Fibroblast of the conjunctiva (primary cell): ENCODE measurements at regions not wholly inside any gene's neighbourhood (a gene's known extent, or its start where the extent isn't known, plus 50 kb on each side); places are given as distances from the start of the nearest gene placed in this dataset.
"Not testable (repeated sequence)": the region's sequence is repeated elsewhere in the genome, so short reads cannot be mapped to it uniquely, and the experiment has no call there.

Source experiments
- DNase-seq: peaks from one replicate; pipeline ENCODE4 v3.0.0-alpha.2; 2010; ENCODE audit warnings: low read depth

DNA sequence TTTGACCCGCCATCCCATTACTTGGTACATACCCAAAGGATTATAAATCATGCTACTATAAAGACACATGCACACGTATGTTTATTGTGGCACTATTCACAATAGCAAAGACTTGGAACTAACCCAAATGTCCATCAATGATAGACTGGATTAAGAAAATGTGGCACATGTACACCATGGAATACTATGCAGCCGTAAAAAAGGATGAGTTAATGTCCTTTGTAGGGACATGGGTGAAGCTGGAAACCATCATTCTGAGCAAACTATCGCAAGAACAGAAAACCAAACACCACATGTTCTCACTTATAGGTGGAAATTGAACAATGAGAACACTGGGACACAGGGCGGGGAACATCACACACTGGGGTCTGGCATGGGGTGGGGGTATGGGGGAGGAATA lies 57.1 kb upstream of the GMDS start:
- DNase-seq: not testable (repeated sequence)

GRCh38 chr6:2296781-2297180 lies 51.4 kb upstream of the GMDS start:
- no peak for DNase-seq
